Aorta (tissue), 5 donors: ENCODE measurements at regions not wholly inside any gene's neighbourhood (a gene's known extent, or its start where the extent isn't known, plus 50 kb on each side); places are given as distances from the start of the nearest gene placed in this dataset.

Source experiments
- ATAC-seq: fragments of 200-7000 bp; cut with Tn5 transposase; one replicate; pipeline ENCODE4 v1.9.1; 2022; ENCODE audit warnings: moderate library complexity; ENCODE audit not compliant: low FRiP score
- DNase-seq, 2 donors: peaks; one replicate each; pipeline ENCODE4 v3.0.0-alpha.2; 2020
- H3K27ac ChIP-seq, 2 donors: one replicate each; pipeline ENCODE4 v1.5.1; 2013; ENCODE audit warnings: low read length in 2 of 2, mild to moderate bottlenecking in 2 of 2, moderate library complexity in 2 of 2, control low read depth in 1 of 2, inconsistent platforms in 1 of 2, low read depth in 1 of 2
- H3K27me3 ChIP-seq, 2 donors: one replicate each; pipeline ENCODE4 v1.6.1; 2013; ENCODE audit warnings: control low read depth in 1 of 2, low read length in 1 of 2, mild to moderate bottlenecking in 1 of 2, moderate library complexity in 1 of 2; ENCODE audit not compliant: insufficient read depth in 2 of 2, control insufficient read depth in 1 of 2
- H3K36me3 ChIP-seq, 2 donors: one replicate each; pipeline ENCODE4 v1.6.1; 2013; ENCODE audit warnings: control low read depth in 1 of 2, low read length in 1 of 2, mild to moderate bottlenecking in 1 of 2; ENCODE audit not compliant: insufficient read depth in 2 of 2, control insufficient read depth in 1 of 2
- H3K4me1 ChIP-seq, 2 donors: one replicate each; pipeline ENCODE4 v1.6.1; 2013; ENCODE audit warnings: low read length in 2 of 2, control low read depth in 1 of 2, mild to moderate bottlenecking in 1 of 2, moderate library complexity in 1 of 2; ENCODE audit not compliant: insufficient read depth in 2 of 2, control insufficient read depth in 1 of 2
- H3K4me3 ChIP-seq, 2 donors: one replicate each; pipeline ENCODE4 v1.5.1; 2013; ENCODE audit warnings: low read length in 2 of 2, control low read depth in 1 of 2, mild to moderate bottlenecking in 1 of 2
- H3K9me3 ChIP-seq: one replicate; pipeline ENCODE4 v1.6.1; 2013; ENCODE audit warnings: mild to moderate bottlenecking, low read length; ENCODE audit not compliant: control insufficient read depth
- WGBS, 2 donors: extraction: QIAGEN DNeasy Blood & Tissue Kit; methylation state at CpG; one replicate each; pipeline ENCODE4 v1.1.7; 2013; 5-methylcytosine and 5-hydroxymethylcytosine counted together
- intact Hi-C, 2 donors: fragments of 100-400 bp; cut with DNase I; formaldehyde crosslinking; loops; one replicate each; pipeline versions ENCODE4 v1.14.2 to v1.15.0; 2022
- donor health status: healthy with polysubstance abuse.
- donor health status: Bipolar disorder and iron deficiency.
- donor health status: DM: no; HTN: no; CAD: no.
- donor health status: DM: no; HTN: no; CAD: no.
- donor health status: DM: yes; HTN: yes; CAD: no.

DNA sequence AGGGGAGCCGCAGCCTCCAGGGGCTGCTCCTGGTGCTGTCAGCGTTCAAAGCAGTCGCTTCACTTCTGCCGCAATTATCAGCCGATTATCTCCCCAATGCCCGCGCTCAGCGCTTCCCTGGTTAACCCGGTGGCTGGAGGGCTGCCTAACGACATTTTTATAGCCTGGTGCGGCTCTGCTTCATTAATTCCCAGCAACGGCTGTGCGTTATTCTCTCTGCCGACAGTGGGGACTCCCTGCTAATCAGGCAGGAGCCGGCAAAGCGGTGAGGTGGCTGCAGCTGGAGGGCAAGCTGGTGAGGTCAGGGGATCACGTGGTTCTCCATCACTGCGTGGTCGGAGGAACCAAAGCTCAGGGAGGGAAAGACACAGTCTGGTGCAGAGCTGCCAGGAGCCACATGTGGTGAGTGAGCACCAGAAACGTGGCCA lies 62.9 kb downstream of the GLRX5 start:
- Histone ChIP-seq H3K27me3 (no peaks in the 10 kb centered on the region), H3K4me3 (no peak overlapping the region), H3K9me3 (no peaks in the 10 kb centered on the region), H3K36me3 (no peaks in the 10 kb centered on the region), H3K27ac (no peak overlapping the region), H3K4me1 (no peaks in the 10 kb centered on the region)
- 7 to 8% methylated on average over 20 of the region's 20 CpGs for WGBS, 2 donors
- ATAC-seq (no peak), DNase-seq (no peak)
- intact Hi-C loops: no loop called here

DNA sequence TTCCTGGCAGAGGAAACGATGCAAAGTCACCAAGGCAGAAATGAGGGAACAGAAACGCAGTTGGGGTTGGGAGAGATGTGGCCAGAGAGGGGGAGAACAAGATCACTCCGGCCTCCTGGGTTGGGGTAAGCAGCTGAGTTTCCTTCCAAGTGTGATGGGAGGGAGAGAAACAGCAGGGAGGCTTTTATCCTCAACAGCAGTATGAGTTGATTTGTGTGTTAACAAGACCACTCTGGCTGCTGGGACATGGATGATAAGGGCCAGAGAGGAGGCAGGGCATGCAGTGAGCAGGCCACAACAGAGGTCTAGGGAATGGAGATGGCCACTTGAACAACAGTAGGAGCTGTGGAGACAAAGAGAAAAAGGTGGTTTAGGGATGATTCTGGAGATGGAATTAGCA lies 66.8 kb downstream of the GLRX5 start:
- no peaks in the 10 kb centered on the region for H3K36me3 ChIP-seq
- H3K4me3 ChIP-seq: no peak overlapping the region
- no peaks in the 10 kb centered on the region for H3K27me3 ChIP-seq
- no peaks in the 10 kb centered on the region for H3K4me1 ChIP-seq
- peaks cover 2% of the 10 kb centered on the region for H3K9me3 ChIP-seq
- intact Hi-C loops: no loop called here
- no peak overlapping the region for H3K27ac ChIP-seq
- DNase-seq: no peak
- 8 to 16% methylated on average over 3 of the region's 3 CpGs for WGBS, 2 donors
- no peak for ATAC-seq

DNA sequence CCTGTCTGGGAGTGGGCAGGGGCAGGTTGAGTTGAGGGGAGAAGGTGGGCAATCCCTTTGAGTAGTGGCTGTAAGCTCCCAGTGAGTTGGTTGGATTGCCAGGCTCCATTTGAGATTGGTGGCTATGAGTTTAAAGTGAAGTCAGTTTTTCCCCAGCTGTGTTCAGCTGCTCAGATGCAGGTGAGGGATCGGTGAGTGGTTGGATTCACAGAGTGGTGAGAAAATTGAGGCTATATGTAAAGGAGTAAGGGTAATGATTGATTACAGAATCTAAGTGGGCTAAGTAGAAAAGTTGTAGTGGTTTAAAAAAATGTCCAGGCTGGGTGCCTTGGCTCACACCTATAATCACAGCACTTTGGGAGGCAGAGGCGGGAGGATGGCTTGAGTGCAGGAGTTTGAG lies 68.6 kb downstream of the GLRX5 start:
- no peaks in the 10 kb centered on the region for H3K36me3 ChIP-seq
- no peaks in the 10 kb centered on the region for H3K4me1 ChIP-seq
- WGBS, 2 donors: 81 to 86% methylated on average over 2 of the region's 2 CpGs
- H3K27ac ChIP-seq: no peak overlapping the region
- DNase-seq (no peak), ATAC-seq (no peak)
- H3K27me3 ChIP-seq: no peaks in the 10 kb centered on the region
- intact Hi-C loops: no loop called here
- H3K9me3 ChIP-seq: peaks cover 2% of the 10 kb centered on the region
- H3K4me3 ChIP-seq: no peak overlapping the region

DNA sequence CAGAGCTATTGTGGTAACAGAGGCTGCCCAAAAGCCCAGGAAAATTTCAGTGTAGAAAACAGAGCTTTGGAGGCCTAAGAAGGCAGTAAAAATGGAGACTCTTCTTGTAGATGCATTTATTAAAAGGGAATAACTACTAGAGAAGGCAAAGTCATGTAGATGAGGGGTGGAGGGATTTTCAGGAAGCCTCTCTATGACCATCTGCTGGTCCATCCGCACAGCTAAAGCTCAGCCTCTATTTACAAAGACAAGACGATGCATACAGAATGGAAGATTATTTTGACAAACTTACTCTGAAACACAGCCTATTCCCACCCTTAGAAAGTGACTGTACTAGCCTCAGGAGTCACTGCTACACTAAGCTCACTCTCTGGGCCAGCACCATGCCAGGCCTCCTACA lies 71.4 kb downstream of the GLRX5 start:
- no peaks in the 10 kb centered on the region for H3K36me3 ChIP-seq
- no peak overlapping the region for H3K27ac ChIP-seq
- H3K4me3 ChIP-seq: no peak overlapping the region
- no peaks in the 10 kb centered on the region for H3K4me1 ChIP-seq
- intact Hi-C loops: no loop called here
- no peaks in the 10 kb centered on the region for H3K27me3 ChIP-seq
- no peak for DNase-seq
- peaks cover 2% of the 10 kb centered on the region for H3K9me3 ChIP-seq
- no peak for ATAC-seq
- 84 to 85% methylated on average over 2 of the region's 2 CpGs for WGBS, 2 donors

DNA sequence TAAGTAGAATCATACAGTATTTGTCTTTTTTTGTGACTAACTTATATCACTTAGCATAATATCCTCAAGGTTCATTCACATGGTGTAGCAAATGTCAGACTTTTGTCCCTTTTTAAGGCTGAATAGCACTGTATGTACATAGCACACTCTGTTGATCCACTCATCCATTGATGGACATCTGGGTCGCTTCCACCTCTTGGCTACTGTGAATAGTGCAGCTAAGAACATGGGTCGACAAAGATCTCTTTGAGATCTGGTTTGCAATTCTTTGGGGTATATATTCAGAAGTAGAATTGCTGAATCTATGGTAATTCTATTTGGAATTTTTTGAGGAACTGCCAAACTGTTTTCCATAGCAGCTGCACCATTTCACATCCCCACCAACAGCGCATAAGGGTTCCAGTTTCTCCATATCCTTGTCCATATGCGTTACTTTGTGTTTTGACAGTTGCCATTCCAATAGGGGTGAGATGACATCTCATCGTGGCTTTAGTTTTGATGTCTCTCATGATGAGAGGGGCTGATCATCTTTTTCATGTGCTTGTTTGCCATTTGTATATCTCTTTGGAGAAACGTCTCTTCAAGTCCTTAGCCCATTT lies 73.9 kb downstream of the GLRX5 start:
- no peak for DNase-seq
- Histone ChIP-seq H3K27me3 (no peaks in the 10 kb centered on the region), H3K4me1 (no peaks in the 10 kb centered on the region), H3K27ac (no peak overlapping the region), H3K9me3 (peaks cover 2% of the 10 kb centered on the region), H3K36me3 (no peaks in the 10 kb centered on the region), H3K4me3 (no peak overlapping the region)
- ATAC-seq: no peak
- intact Hi-C loops: no loop called here
- 70 to 74% methylated on average over 6 of the region's 6 CpGs for WGBS, 2 donors

DNA sequence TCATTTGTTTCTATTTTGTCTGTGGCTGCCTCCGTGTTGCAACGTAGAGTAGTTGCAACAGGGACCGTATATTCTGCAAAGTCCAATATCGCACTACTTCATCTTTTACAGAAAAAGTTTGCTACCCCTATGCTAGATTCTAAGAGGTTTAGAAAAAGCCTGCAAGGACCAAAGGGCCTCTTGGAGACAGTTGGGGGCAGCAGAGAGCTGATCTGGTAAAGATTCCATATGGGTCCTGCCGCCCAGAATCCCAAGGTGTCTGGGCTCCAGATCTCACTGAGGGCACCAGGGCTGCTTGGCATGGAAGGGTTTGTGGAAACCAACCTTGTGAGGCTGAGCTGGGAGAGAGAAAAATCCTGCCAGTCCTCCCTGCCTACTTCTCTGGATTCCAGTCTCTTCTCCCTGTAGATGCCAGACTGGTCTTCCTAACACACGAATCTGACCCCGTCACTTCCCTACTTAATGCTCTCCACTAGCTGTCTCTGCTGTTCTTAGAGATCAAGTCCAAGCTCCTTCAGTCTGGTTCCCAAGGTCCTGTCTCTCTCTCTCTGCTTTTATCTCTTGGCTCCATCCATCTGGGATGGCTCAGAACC lies 74.6 kb downstream of the GLRX5 start:
- no peak overlapping the region for H3K4me3 ChIP-seq
- H3K4me1 ChIP-seq: no peaks in the 10 kb centered on the region
- intact Hi-C loops: no loop called here
- no peak for ATAC-seq
- DNase-seq: no peak
- no peak overlapping the region for H3K27ac ChIP-seq
- WGBS, 2 donors: 38 to 39% methylated on average over 7 of the region's 7 CpGs
- no peaks in the 10 kb centered on the region for H3K9me3 ChIP-seq
- no peaks in the 10 kb centered on the region for H3K27me3 ChIP-seq
- H3K36me3 ChIP-seq: no peaks in the 10 kb centered on the region

DNA sequence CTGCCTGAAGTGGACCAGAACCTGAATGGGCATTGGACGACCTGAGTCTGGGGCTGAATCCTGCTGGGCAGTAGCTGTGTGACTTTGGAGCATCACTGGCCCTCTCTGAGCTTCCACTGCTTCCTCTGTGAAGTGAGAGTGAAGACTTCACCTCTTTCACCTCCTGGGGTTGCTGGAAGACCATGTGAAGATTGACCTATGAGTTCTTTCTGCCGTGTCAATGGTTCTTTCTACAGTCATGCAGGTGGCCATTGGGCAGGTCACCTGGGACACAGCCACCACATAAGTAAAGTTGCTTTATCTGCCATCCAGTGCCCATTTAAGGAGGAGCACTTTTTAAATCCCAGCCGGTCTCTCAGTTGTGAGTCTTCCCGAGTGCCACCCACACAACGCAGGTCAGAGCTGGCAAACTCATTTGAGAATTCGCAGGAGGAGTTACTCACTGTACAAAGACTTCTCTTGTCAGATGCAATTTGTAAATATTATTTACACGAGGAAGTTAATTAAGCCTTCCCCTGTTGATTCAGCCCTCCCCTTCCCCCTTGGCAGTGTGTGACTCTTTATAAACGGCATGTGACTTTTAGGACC lies 74.8 kb upstream of the TCL1B start:
- ATAC-seq (no peak), DNase-seq (no peak)
- intact Hi-C loops: loop anchor here in 1 of 2 donors (5.0 kb wide), 1 partner anchor 381 kb away; no protein-coding TSS in a partner anchor
- H3K36me3 ChIP-seq: no peaks in the 10 kb centered on the region
- no peaks in the 10 kb centered on the region for H3K4me1 ChIP-seq
- no peak overlapping the region for H3K27ac ChIP-seq
- 59 to 60% methylated on average over 8 of the region's 8 CpGs for WGBS, 2 donors
- H3K9me3 ChIP-seq: no peaks in the 10 kb centered on the region
- no peaks in the 10 kb centered on the region for H3K27me3 ChIP-seq
- no peak overlapping the region for H3K4me3 ChIP-seq

DNA sequence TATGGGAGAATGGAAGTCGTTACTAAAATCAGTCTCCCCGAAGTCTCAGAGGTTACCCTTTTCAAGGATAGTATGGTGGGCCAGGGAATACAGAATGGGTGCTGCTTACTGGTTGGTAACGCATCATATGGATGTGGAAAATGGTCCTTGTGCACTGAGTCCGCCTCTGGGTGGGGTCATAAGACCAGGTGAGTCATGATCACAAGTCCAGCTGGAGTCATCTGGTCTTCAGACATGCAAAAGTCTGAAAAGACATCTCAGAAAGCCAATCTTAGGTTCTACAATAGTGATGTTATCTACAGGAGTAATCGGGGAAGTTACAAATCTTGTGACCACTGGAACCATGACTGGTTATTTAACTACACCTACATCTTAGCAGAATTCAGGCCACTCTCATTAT lies 71.9 kb upstream of the TCL1B start:
- no peaks in the 10 kb centered on the region for H3K4me1 ChIP-seq
- H3K4me3 ChIP-seq: no peak overlapping the region
- H3K9me3 ChIP-seq: no peaks in the 10 kb centered on the region
- ATAC-seq (no peak), DNase-seq (no peak)
- H3K36me3 ChIP-seq: no peaks in the 10 kb centered on the region
- H3K27me3 ChIP-seq: no peaks in the 10 kb centered on the region
- intact Hi-C loops: loop anchor here in 1 of 2 donors (5.0 kb wide), 1 partner anchor 378 kb away; no protein-coding TSS in a partner anchor
- no peak overlapping the region for H3K27ac ChIP-seq
- 83 to 86% methylated on average over 5 of the region's 5 CpGs for WGBS, 2 donors

DNA sequence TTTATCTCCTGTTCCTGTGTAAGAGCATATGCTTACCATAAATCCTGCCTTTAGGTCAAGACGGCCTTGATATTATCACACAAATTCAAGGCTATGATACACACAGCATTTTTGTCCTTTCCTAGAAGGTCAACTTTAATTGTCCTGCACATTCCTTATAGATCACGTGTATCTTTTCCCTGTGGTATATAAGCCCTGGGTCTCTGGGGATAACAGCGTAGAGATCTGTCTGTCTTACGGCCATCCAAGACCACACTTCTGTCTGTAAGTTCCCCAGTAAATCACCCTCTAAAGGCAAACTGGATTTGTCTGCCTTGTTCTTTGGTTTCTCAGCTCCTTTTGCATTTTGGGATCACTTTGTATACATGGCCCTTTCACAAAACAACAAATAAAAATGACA lies 69.5 kb upstream of the TCL1B start:
- H3K27me3 ChIP-seq: no peaks in the 10 kb centered on the region
- 36 to 37% methylated on average over 4 of the region's 4 CpGs for WGBS, 2 donors
- no peak overlapping the region for H3K4me3 ChIP-seq
- no peaks in the 10 kb centered on the region for H3K9me3 ChIP-seq
- H3K4me1 ChIP-seq: no peaks in the 10 kb centered on the region
- H3K36me3 ChIP-seq: no peaks in the 10 kb centered on the region
- intact Hi-C loops: no loop called here
- H3K27ac ChIP-seq: no peak overlapping the region
- DNase-seq (no peak), ATAC-seq (no peak)
